Left cardiac atrium (tissue), 4 donors: ENCODE measurements at regions not wholly inside any gene's neighbourhood (a gene's known extent, or its start where the extent isn't known, plus 50 kb on each side); places are given as distances from the start of the nearest gene placed in this dataset.

Source experiments
- ATAC-seq, 2 donors: fragments of 200-7000 bp; cut with Tn5 transposase; one replicate each; pipeline ENCODE4 v1.9.1; 2020; ENCODE audit warnings: mild to moderate bottlenecking in 2 of 2, moderate library complexity in 2 of 2
- DNase-seq: peaks from one replicate; pipeline ENCODE4 v3.0.0-alpha.2; 2020
- intact Hi-C, 2 donors: fragments of 100-400 bp; cut with DNase I; formaldehyde crosslinking; loops; one replicate each; pipeline versions ENCODE4 v1.14.1 to v1.15.1; 2022 to 2023
- donor health status: DM: no; HTN: yes; CAD: no.
- donor health status: DM: no; HTN: yes; CAD: no; lungs with severe emphysema.
- donor health status: DM: yes; HTN: yes; CAD: no.
- donor health status: Dilated cardiomyopathy.

DNA sequence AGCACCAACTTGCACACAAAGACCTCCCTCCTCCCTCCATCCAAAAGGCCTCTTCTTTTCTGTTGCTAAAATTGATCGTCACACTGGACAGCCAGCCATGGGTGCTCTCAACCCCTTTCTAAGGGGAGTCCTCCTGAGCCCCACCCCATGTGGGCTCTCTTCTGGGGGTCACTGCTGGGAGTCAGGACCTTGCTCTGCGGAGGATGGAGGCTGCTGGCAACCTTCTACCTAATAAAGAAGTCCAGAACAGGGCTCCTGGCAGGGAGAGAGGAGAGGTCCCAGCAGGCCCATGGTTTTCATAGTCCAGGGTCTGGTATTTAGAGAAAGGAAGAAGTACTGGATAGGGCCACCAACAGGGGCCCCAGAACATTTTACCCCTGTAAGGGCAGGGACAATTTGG is 67.6 kb upstream of the OTOS start:
- ATAC-seq (no peak), DNase-seq (no peak)
- intact Hi-C loops, result no loop called here

DNA sequence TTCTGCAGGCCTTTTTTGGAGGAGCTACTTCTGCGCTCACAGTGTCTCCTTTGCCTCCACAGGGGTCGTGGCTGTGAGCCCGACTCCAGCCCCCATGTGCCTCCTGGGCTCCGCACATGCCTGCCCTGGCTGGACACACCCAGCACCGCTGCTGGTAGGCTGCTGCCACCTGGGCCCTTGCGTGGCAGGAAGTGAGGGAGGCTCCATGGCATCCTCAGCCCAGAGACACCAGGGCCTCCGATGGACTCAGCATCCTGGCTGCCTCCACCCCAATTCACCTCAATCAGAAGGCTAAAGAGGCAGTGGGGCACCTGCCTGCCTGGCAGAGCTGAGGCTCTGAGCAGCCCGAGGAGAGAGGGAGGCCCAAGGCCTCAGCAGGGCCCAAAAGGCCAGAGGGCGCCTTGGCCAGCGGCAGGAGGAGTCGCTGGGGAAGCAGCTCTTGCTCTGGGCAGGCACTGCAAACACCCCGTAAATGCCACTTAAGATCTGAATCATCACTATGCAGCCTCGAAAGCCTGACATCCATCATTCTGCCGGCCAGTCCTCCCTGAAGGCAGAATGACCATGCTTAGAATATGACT is 68.3 kb upstream of the OTOS start:
- no peak for DNase-seq
- intact Hi-C loops, result no loop called here
- no peak for ATAC-seq

DNA sequence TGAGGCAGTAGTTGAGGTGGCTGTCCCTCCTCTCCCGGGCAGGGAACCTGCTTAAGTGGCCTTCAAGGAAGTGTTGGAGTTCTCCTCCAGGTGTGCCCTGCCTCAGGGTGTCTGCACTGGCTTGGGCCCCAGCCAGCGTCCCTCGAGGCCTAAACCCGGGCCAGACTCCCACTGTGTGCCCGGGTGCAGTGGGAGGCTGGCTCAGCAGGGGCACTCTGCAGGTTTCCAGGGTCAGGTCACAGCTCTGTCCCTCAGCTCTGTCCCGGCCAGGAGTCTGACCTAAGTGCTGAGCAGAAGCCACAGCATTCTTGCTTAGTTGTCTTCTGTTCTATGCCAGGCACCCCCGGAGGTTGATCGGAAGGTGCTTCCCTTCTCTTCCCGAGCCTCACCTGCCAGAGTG is 69.0 kb upstream of the OTOS start:
- intact Hi-C loops, result no loop called here
- DNase-seq (no peak), ATAC-seq (no peak)

DNA sequence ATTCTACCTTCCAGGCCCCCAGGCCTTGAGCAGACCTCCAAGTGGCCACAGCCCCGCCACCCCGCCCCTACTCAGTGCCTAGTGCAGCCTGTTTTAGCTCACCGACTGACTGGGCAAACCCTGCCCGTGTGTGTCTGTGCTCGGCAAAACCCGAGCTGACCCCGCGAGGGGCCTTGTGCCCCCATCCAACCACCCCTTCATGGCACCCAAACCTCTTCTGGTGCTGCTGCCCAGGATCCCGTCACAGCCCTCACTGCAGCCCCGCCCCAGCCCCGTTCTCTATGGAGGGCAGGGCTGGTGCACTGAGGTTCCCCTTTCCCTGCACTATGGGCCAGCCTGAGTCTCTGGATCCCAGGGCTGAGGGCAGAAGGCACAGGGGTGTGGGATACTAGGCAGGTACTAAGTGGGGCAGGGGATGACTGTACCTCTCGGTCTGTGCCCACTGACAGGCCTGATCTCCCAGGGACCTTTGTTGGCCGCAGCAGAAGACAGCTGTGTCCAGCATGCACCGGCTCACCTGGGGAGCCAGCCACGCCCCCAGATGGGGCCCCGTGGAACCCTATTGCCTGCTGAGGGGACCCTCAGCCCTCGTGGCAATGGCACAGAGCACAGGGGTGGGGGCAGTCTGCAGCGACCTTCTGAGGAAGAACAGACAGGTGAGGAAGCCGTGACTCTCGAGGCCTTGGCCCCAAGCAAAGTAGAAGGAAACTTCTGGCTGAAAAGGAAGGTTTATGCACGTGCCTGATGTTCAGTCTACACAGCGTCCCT is 69.9 kb upstream of the OTOS start:
- intact Hi-C loops, result no loop called here
- ATAC-seq (peak in 1 of 2 donors; percentile 5), DNase-seq (no peak)

DNA sequence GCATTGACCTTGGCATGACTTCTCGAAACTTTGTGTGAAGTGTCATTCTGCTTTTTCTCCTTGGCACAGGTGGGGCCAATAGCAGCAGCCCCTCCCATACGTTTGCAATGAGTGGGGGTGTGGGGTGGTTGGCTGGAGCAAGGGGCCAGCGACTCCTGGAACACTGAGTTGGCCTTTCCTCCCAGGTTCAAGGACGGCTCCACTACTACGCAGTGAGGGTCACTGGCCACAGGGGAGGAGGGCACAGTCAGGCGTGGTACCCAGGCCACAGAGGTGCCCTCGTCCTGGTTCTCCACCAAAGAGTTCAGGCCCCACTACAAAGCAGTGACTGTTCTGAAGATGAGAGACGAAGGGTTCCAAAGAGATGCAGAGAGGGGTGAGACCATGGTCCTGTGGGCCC is 70.6 kb upstream of the OTOS start:
- ATAC-seq (no peak), DNase-seq (no peak)
- intact Hi-C loops, result no loop called here

DNA sequence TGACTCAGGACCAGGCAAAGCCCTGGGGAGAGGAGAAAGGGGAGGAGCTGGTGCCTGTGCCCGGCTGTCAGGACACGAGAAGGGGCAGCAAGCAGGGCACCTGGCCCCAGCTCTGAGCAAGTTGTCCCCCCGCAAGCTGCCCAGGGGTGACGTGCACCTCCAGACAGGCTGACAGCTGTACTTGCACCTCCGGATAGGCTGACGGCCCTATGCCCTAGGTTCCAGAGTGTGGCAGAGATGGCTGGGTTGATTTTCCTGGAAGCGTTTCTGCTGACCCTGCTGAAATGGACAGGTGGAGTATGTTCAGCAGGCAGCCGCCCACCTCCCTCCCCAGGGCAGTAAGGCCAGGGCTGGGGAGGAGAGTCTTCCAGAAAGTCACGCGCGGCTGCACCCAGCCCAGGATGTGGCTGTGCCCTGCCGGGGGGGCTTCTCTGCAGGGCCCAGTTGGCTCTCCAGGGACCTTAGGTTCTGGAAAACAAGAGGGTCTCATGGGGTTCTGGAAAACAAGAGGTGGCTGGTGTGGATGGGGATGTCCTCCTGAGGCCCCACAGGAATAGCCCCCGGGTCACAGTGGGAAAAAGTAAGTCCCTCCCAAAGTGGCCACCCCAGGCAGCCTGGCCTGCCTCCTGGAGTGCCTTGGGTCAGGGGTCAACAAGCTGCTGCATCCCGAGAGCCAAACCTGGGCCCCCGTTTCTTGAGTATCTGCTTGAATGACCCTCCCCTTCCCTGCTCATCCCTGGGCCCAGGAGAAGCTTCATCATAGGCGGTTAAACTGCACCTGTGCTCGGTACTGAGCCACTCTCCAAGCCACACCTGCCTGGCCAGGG is 71.4 kb upstream of the OTOS start:
- ATAC-seq (no peak), DNase-seq (no peak)
- intact Hi-C loops, result no loop called here

DNA sequence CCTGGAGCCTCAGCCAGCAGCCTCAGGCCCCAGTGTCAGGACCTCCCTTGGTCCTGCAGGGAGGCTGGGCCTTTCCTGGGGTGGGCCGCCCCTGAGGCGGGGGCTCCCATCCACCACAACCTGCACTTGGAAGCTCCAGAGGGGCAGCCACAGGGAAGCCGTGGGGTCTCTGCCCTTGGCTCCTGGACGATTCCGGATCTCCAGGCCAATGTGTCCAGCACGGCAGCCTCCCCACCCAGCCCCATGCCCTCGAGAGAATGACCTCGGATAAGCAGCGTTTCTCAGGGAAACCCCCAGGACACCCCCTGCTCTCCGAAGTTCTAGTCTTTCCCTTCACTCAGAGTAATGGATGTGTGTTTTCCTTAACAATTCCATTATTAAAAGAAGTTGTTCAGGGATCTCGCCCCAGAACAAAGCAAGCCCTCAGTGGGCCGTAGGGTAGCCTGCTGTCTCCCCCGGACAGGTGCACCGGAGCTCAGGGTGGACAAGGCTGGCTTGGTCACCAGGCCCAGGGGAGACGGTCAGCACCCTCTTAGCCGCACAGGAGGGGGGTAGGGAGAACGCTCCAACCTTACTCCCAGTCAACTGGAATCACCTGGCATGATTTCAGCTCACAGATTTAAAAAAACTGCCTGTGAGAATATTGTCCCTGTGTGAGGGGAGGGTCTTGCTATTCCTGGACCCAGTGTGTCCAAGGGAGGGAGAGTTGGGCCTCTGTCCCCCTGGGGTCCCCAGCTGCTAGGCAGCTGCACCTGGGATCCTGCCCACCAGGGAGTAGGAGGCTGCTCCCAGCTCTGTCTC is 72.2 kb upstream of the OTOS start:
- no peak for DNase-seq
- ATAC-seq, result no peak
- intact Hi-C loops, result no loop called here

DNA sequence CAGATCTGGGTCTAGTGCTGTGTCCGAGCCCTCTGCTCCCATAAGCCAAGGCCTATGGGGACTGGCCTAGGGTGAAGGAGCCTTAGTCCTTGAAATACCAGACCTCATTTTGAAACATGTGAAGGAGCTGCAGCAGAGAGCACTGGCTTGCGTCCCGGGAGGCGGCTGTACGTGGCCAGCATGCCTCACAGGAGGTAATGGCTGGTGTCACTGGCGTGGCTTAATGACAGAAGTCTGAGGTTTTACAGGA is 72.7 kb upstream of the OTOS start:
- ATAC-seq (no peak), DNase-seq (no peak)
- intact Hi-C loops, result no loop called here

DNA sequence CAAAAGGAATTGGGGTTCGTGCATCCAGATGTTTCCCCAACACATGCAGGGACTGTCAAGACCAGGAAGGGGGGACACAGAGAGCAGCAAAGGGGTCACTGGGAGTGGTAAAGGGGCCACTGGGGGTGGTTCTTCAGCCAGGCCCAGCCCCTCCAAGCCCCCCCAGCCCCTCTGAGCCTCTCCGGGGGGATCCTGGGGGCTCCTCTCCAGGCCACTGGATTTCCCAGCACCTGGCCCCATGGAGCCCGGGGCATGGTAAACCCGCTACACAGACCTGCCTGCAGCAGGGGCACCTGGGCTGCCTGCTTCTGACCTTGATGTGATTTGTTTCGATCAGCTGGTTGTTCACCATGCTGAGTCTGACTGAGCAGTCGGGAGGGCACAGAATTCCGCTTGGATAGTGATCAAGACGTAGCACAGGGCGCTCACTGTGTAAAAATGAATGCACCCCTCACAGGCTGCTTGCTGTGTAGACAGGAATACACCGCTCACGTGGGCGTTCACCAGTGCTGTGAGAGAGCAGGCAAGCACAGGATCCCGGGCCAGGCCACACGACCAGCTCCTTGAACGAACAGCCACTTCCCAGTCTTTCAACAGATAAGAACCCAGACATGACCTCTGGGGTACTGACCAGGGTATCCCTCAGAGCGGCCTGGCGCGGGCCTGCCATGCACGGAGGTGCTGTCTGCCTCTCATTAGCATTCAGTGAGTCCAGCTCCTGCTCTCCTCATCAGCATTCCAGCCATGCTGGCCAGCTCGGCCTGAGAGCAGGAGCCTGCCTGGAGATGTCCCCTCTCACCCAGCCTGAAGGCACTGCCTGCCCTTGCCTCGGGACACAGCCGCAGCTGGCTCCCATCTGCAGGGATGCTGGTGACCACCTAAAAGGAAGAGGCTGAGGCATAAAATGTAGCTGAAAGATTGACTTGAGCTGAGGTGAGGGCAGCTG is 73.3 kb upstream of the OTOS start:
- DNase-seq (no peak), ATAC-seq (no peak)
- intact Hi-C loops, result no loop called here

DNA sequence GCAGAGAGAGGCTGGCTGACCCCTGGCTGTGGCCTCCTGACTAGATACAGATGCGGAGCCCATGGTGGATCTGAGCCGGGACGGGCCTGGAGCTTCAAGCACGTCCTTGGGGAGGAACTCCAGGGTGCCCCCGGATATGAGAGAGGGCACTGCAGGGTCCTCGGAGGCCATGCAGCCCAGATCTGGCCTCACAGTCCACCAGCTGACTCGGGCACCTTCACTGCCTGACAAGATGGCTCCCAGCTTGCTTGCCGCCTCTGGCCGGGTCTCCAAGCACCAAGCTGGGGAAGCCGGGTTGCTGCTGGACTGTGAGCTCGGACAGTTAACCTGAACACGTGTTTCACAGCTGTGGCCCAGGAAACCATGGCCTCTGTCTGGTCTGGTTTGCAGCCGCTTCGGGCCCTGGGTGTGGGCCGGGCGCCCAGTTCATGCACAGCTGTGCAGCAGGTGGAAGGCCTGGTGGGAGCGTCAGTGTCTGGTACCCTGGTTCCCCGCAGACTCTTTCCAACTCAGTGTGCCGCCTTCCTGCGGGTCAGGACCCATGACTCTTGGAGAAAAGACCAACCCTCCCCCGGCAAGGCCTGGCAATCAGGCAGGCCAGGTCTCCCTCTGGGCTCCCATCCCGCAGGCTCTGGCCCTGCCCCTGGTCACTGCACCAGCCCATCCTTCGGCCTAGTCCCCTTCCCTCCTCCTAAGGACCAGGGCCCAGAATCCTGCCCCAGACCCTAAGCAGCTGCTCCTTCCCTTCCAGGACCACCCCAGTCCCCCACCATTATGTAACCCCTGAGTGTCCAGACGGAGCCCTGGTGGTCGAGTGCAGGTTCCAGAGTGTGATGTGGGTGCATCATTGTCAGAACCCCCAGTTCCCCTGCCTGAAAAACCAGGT is 74.6 kb upstream of the OTOS start:
- DNase-seq, result no peak
- intact Hi-C loops, result no loop called here
- no peak for ATAC-seq

DNA sequence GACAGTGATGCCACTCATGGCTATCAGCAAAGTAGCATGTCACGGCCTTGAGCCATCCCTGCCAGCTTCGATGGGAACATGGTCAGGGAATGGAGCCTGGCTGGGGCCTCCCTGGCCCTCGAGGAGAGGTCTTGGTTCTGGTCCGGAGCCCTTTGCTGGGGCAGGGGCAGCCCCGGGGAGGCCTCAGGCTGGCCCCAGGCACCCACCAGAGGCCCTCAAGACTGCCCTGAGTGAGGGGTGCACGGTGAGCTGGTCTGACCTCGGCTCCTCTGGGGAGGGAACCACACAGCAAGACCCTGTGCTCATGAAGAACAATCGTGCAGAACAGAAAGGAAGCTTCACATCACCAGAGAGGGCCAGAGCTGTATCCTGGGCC is 75.2 kb upstream of the OTOS start:
- intact Hi-C loops, result no loop called here
- ATAC-seq, result no peak
- DNase-seq, result no peak

DNA sequence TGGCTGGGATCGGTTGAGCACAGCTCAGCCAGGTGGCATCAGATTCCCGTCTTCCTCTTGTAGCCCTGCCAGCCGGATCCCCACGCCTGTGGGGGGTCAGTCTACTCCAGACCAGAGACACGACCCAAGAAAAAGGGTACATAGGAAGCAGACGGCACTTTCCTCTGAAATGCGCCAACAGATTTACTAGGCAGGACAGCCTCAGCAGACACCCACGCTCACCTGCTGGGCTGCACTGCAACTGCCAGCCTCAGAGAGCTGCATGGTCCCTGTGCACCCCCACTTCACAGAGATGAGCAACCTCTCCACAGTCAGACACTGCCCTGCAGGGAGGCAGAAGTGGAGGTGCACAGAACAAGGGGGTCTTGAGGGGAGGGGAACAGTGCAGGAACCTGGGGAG is 75.7 kb upstream of the OTOS start:
- ATAC-seq (no peak), DNase-seq (no peak)
- intact Hi-C loops, result no loop called here

DNA sequence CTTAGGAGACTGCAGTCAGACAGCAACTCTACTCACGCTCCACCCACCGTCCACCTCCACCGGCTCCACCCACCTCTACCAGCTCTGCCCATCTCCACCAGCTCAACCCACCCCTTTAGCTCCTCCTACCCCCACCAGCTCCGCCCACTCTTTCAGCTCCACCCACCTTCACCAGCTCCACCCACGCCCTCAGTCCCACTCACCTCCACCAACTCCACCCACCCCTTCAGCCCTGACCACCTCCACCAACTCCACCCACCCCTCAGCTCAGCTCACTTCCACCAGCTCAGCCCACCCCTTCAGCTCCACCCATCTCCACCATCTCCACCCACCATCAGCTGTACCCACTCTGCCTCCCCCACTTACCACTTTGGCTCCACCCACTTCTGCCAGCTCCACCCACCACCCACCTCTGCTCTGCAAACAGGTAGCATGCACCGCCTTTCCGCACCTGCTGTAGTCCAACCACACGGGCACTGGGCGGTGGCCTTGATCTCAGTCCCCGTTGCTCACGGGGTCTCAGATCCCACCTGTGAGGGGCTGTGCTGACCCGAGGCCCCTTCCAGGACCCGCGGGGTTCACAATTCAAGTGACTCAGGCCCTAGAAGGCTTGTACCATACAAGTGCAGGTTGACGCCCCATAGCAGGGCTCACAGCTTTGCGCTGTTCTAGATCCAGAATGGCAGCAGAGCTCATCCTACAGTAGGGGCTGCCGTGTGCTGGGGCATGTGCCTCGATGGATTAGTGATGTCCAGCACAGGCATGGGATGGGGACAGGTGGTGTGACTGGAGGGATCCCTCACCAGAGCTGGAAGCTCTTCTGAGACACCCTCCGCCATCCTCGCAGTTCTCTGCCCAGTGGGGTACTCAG is 77.2 kb upstream of the OTOS start:
- DNase-seq (no peak), ATAC-seq (no peak)
- intact Hi-C loops, result no loop called here

DNA sequence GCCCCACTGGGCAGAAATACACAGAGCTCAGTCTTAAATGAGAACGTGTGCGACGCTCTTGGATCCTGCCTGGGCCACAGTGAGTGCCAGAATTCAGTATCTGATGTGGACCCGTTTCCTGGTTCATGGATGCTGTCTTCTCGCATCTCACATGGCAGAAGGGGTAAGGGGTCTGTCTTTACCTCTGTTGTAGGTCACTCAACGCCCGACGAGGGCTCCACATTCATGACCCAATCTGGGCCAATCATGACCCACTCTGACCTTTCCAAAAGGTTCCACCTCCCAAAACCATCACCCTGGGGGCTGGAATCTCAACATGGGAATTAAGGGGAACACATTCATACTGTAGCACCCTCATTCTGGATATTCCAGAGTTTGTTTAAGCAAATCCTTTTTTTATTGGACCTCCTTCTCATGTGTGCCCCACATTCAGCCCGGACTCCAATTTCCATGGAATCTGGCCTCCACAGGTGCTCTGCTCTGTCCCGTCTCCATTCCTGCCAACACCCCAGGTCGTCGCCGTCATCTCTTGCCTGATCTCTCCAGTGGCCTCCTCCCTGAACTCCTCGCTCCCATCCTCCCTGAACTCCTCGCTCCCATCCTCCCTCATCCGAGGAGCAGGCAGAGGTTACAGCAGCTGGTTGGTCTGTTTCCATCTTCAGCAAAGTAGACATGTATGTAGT is 78.9 kb upstream of the OTOS start:
- ATAC-seq, result no peak
- DNase-seq, result no peak
- intact Hi-C loops, result no loop called here

DNA sequence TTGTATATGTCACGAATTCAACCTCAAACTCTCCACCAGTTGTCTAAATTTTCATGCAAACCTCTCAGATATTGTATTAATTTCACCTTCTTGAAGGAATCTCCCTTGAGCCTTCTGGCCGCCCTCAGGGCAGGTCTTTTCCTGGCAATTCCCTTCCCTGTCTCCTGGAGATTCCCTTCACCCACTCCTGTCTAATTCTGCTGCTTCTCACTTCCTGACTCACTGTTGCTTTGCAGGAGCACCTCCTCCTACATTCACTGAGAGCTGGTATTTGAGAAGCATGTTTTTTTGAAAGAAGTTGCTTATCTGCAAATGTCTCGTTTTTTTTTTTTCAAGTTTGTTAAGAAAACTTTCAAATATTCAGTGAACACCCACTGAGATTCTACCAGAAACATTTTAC is 79.9 kb upstream of the OTOS start:
- ATAC-seq, result peak; percentile 44 to 90
- no peak for DNase-seq
- intact Hi-C loops, result no loop called here

DNA sequence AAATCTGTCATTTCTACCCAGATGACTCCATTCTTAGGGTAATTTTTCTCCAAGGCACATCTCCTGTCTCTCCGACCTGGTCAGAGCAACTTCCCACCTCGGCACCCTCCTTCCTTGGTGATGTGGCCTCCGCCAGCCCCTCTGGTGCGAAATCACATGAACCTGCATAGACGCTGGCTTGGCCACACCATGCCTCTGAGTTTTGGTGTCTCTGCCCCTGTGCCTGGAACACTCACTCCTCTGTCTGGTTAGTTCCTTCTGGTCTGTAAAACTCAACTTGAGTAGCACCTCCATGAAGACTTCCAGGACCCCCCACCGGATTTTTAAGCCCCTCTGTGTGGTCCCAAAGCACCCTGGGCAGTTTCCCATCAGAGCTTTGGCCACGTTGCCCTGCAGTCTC is 83.2 kb upstream of the OTOS start:
- DNase-seq (no peak), ATAC-seq (no peak)
- intact Hi-C loops, result no loop called here

DNA sequence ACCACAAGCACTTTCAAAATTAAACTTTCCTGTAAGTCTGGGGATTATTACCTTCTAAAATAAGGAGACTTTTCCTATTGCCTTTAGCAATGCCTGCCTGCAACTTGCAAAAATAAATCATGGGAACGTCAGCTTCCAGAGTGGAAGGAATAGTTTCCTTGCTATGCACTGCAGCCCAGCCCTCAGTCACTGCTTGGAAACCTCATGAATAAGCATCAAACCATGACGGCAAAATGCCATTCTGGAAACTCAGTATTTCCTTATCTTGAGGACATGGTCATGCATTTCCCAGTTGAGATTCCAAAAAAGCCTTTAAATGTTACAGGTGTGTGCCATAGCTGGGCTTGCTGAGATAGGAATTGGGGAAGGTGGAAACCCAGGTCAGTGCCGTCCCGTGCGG is 84.2 kb upstream of the OTOS start:
- ATAC-seq (no peak), DNase-seq (no peak)
- intact Hi-C loops, result no loop called here
